ENCODE measurements at regions not wholly inside any gene's neighbourhood (a gene's known extent, or its start where the extent isn't known, plus 50 kb on each side); places are given as distances from the start of the nearest gene placed in this dataset.

DNA sequence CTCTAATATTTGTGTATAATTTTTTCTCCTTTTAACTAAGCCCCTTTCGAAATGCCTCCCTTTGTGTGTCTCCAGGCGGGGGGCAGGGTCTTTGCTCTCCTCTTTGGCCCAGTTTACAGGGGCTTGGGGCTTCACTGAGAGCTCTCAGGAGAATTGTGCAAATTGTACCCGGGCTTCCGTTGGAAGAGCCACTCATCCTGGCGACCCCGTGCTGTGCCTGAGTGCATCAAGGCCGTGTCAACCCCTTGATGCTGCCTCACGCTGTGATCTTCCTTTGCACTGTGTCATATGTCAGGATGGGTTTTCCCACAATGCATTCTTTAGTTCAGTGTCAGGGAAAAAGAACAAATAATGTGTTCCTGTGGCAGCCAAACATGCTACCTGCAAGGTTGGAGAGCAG, 118.0 kb upstream of the POU3F2 start:
- Histone ChIP-seq H3K27me3 (ENCODE audit: control insufficient read depth in 3 of 3, insufficient read depth in 3 of 3, low read length in 3 of 3) (no peaks in the 10 kb centered on the region), H3K4me1 (ENCODE audit: control insufficient read depth in 3 of 3, insufficient read depth in 3 of 3, low read length in 3 of 3) (no peaks in the 10 kb centered on the region), H3K9me3 (ENCODE audit: control insufficient read depth in 3 of 3, low read length in 3 of 3) (no peaks in the 10 kb centered on the region), H3K4me3 (ENCODE audit: low read length in 3 of 3) (no peak overlapping the region), H3K36me3 (ENCODE audit: control insufficient read depth in 3 of 3, insufficient read depth in 3 of 3, low read length in 3 of 3) (no peaks in the 10 kb centered on the region), H3K9ac (ENCODE audit: low read depth in 1 of 3, low read length in 3 of 3) (no peak overlapping the region), H3K27ac (ENCODE audit: low read depth, low read length) (no peak overlapping the region)

DNA sequence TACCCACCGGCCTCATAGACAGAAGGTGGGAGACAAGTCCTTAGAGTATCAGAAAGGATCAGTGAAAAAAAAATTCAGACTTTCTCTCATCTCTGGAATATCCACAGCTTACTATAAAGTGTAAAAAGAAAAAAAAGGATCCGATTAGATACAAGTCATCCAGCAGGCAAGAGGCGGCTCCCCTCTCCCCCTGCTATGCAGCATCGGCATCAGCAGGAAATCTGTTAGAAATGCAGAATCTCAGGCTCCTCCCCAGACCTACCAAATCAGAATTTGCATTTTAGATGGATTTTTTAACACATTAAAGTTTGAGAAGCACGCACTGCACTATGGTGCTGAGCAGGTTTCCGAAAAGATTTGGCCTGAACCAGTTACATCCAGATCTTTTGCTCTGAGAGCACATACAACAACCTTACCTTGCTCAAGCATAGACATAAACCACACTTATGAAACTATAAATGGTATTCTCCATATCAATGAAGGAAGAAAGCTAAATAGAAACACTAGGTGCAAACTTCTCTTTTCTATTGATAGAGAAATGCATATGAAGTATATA, 117.0 kb upstream of the POU3F2 start:
- no peak overlapping the region for H3K4me3 ChIP-seq (ENCODE audit: low read length in 3 of 3)
- no peaks in the 10 kb centered on the region for H3K27me3 ChIP-seq (ENCODE audit: control insufficient read depth in 3 of 3, insufficient read depth in 3 of 3, low read length in 3 of 3)
- no peaks in the 10 kb centered on the region for H3K4me1 ChIP-seq (ENCODE audit: control insufficient read depth in 3 of 3, insufficient read depth in 3 of 3, low read length in 3 of 3)
- H3K27ac ChIP-seq (ENCODE audit: low read depth, low read length), result no peak overlapping the region
- no peak overlapping the region for H3K9ac ChIP-seq (ENCODE audit: low read depth in 1 of 3, low read length in 3 of 3)
- no peaks in the 10 kb centered on the region for H3K9me3 ChIP-seq (ENCODE audit: control insufficient read depth in 3 of 3, low read length in 3 of 3)
- H3K36me3 ChIP-seq (ENCODE audit: control insufficient read depth in 3 of 3, insufficient read depth in 3 of 3, low read length in 3 of 3), result no peaks in the 10 kb centered on the region

- H3K4me1 ChIP-seq (ENCODE audit: control insufficient read depth in 3 of 3, insufficient read depth in 3 of 3, low read length in 3 of 3), result no peaks in the 10 kb centered on the region
- no peak overlapping the region for H3K4me3 ChIP-seq (ENCODE audit: low read length in 3 of 3)
- H3K27me3 ChIP-seq (ENCODE audit: control insufficient read depth in 3 of 3, insufficient read depth in 3 of 3, low read length in 3 of 3), result no peaks in the 10 kb centered on the region
- H3K9me3 ChIP-seq (ENCODE audit: control insufficient read depth in 3 of 3, low read length in 3 of 3), result no peaks in the 10 kb centered on the region
- H3K36me3 ChIP-seq (ENCODE audit: control insufficient read depth in 3 of 3, insufficient read depth in 3 of 3, low read length in 3 of 3), result no peaks in the 10 kb centered on the region
- H3K27ac ChIP-seq (ENCODE audit: low read depth, low read length), result no peak overlapping the region
- no peak overlapping the region for H3K9ac ChIP-seq (ENCODE audit: low read depth in 1 of 3, low read length in 3 of 3)
Observed at GRCh38 chr6:98717988-98718387, 116.4 kb upstream of the POU3F2 start.

DNA sequence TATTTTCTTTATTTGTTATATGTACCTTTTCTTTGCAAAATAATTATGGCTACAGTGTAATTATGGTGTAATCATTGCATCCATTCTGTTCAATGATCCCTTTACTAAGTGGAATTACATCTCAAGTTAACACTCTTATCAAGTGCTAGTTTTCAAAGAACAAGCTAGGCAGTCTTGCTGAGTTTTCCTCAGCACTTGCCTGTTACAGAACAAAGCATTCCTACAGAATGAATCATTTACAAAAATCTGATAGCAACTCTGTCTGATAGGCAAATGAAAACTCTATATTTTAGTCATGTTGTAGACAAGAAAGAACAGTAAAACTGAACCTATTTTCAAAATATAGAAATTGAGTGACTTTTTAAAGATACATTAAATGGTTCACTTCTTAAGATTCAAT, 109.8 kb upstream of the POU3F2 start:
- H3K9me3 ChIP-seq (ENCODE audit: control insufficient read depth in 3 of 3, low read length in 3 of 3), result no peaks in the 10 kb centered on the region
- no peaks in the 10 kb centered on the region for H3K4me1 ChIP-seq (ENCODE audit: control insufficient read depth in 3 of 3, insufficient read depth in 3 of 3, low read length in 3 of 3)
- no peak overlapping the region for H3K4me3 ChIP-seq (ENCODE audit: low read length in 3 of 3)
- H3K27me3 ChIP-seq (ENCODE audit: control insufficient read depth in 3 of 3, insufficient read depth in 3 of 3, low read length in 3 of 3), result no peaks in the 10 kb centered on the region
- no peak overlapping the region for H3K27ac ChIP-seq (ENCODE audit: low read depth, low read length)
- no peak overlapping the region for H3K9ac ChIP-seq (ENCODE audit: low read depth in 1 of 3, low read length in 3 of 3)
- no peaks in the 10 kb centered on the region for H3K36me3 ChIP-seq (ENCODE audit: control insufficient read depth in 3 of 3, insufficient read depth in 3 of 3, low read length in 3 of 3)

DNA sequence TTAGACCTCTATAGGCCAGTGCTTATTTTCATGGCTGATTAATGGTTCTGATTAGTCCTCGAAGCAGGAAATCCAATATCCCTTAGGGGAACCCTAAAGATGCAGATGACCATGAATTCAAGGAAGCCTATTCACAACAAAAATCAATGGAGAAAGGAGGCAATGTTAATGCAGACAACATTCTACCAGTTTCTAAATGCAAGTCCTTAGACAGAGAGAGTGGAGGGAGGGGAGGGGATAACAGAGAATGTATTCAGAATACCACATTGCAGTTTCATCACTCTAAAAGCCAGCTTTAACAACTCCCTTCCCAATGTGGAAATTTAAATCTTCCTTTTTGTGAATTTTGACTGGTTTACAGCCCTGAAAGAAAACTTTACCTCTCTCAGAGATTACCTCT, 87.1 kb upstream of the POU3F2 start:
- Histone ChIP-seq H3K9ac (ENCODE audit: low read depth in 1 of 3, low read length in 3 of 3) (no peak overlapping the region), H3K4me1 (ENCODE audit: control insufficient read depth in 3 of 3, insufficient read depth in 3 of 3, low read length in 3 of 3) (no peaks in the 10 kb centered on the region), H3K4me3 (ENCODE audit: low read length in 3 of 3) (no peak overlapping the region), H3K27me3 (ENCODE audit: control insufficient read depth in 3 of 3, insufficient read depth in 3 of 3, low read length in 3 of 3) (no peaks in the 10 kb centered on the region), H3K36me3 (ENCODE audit: control insufficient read depth in 3 of 3, insufficient read depth in 3 of 3, low read length in 3 of 3) (no peaks in the 10 kb centered on the region), H3K27ac (ENCODE audit: low read depth, low read length) (no peak overlapping the region), H3K9me3 (ENCODE audit: control insufficient read depth in 3 of 3, low read length in 3 of 3) (no peaks in the 10 kb centered on the region)

GRCh38 chr6:98747960-98748359, 86.4 kb upstream of the POU3F2 start:
- Histone ChIP-seq H3K36me3 (ENCODE audit: control insufficient read depth in 3 of 3, insufficient read depth in 3 of 3, low read length in 3 of 3) (no peaks in the 10 kb centered on the region), H3K9ac (ENCODE audit: low read depth in 1 of 3, low read length in 3 of 3) (no peak overlapping the region), H3K27me3 (ENCODE audit: control insufficient read depth in 3 of 3, insufficient read depth in 3 of 3, low read length in 3 of 3) (no peaks in the 10 kb centered on the region), H3K27ac (ENCODE audit: low read depth, low read length) (no peak overlapping the region), H3K9me3 (ENCODE audit: control insufficient read depth in 3 of 3, low read length in 3 of 3) (no peaks in the 10 kb centered on the region), H3K4me3 (ENCODE audit: low read length in 3 of 3) (no peak overlapping the region), H3K4me1 (ENCODE audit: control insufficient read depth in 3 of 3, insufficient read depth in 3 of 3, low read length in 3 of 3) (no peaks in the 10 kb centered on the region)

DNA sequence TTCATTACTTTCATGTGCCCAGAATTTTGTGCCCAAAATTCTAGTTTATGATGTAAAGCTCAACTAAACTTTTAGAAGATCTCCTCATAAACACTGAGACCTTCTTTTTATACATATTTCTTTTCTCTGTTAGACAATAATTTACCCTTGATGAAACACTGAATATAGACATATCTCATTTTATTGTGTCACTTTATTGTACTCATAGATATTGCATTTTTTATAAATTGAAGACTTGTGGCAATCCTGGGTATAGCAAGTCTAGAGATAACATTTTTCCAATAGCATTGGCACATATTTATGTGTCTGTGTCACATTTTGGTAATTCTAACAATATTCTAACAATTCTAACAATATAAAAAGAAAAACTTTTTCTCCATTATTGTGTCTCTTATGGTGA, 74.9 kb upstream of the POU3F2 start:
- Histone ChIP-seq H3K4me3 (ENCODE audit: low read length in 3 of 3) (no peak overlapping the region), H3K4me1 (ENCODE audit: control insufficient read depth in 3 of 3, insufficient read depth in 3 of 3, low read length in 3 of 3) (no peaks in the 10 kb centered on the region), H3K9ac (ENCODE audit: low read depth in 1 of 3, low read length in 3 of 3) (no peak overlapping the region), H3K36me3 (ENCODE audit: control insufficient read depth in 3 of 3, insufficient read depth in 3 of 3, low read length in 3 of 3) (no peaks in the 10 kb centered on the region), H3K27me3 (ENCODE audit: control insufficient read depth in 3 of 3, insufficient read depth in 3 of 3, low read length in 3 of 3) (no peaks in the 10 kb centered on the region), H3K9me3 (ENCODE audit: control insufficient read depth in 3 of 3, low read length in 3 of 3) (peaks cover 0 to 2% (median 0%) of the 10 kb centered on the region in 3 donors), H3K27ac (ENCODE audit: low read depth, low read length) (no peak overlapping the region)

GRCh38 chr6:98764373-98764911, 69.9 kb upstream of the POU3F2 start:
- Histone ChIP-seq H3K27ac (ENCODE audit: low read depth, low read length) (no peak overlapping the region), H3K36me3 (ENCODE audit: control insufficient read depth in 3 of 3, insufficient read depth in 3 of 3, low read length in 3 of 3) (no peaks in the 10 kb centered on the region), H3K27me3 (ENCODE audit: control insufficient read depth in 3 of 3, insufficient read depth in 3 of 3, low read length in 3 of 3) (no peaks in the 10 kb centered on the region), H3K9me3 (ENCODE audit: control insufficient read depth in 3 of 3, low read length in 3 of 3) (peaks cover 0 to 2% (median 0%) of the 10 kb centered on the region in 3 donors), H3K9ac (ENCODE audit: low read depth in 1 of 3, low read length in 3 of 3) (no peak overlapping the region), H3K4me1 (ENCODE audit: control insufficient read depth in 3 of 3, insufficient read depth in 3 of 3, low read length in 3 of 3) (no peaks in the 10 kb centered on the region), H3K4me3 (ENCODE audit: low read length in 3 of 3) (peak overlapping the region in 2 of 3 donors; percentile 11 to 46)

GRCh38 chr6:98769546-98769945, 64.8 kb upstream of the POU3F2 start:
- no peaks in the 10 kb centered on the region for H3K27me3 ChIP-seq (ENCODE audit: control insufficient read depth in 3 of 3, insufficient read depth in 3 of 3, low read length in 3 of 3)

DNA sequence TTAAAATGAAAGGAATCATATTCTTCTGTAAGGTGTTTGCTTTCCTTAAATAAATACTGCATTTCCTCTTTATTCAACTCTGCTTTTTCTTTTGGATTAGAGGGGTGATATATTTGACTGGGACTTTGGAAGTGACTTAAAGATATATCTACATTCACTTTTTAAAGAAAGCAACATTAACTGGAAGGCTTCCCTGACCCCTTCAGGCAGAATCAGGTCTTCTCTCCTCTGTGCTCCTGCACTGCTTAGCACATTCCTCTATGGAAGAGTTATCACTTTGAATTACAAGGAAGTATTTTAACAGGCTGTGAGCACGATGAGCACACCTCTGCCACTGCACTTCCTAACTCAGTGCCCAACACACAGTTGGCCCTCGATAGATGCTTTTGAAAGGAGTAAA, 59.2 kb upstream of the POU3F2 start:
- Histone ChIP-seq H3K4me3 (ENCODE audit: low read length in 3 of 3) (no peak overlapping the region), H3K9me3 (ENCODE audit: control insufficient read depth in 3 of 3, low read length in 3 of 3) (no peaks in the 10 kb centered on the region), H3K27ac (ENCODE audit: low read depth, low read length) (no peak overlapping the region), H3K36me3 (ENCODE audit: control insufficient read depth in 3 of 3, insufficient read depth in 3 of 3, low read length in 3 of 3) (no peaks in the 10 kb centered on the region), H3K9ac (ENCODE audit: low read depth in 1 of 3, low read length in 3 of 3) (no peak overlapping the region), H3K27me3 (ENCODE audit: control insufficient read depth in 3 of 3, insufficient read depth in 3 of 3, low read length in 3 of 3) (no peaks in the 10 kb centered on the region), H3K4me1 (ENCODE audit: control insufficient read depth in 3 of 3, insufficient read depth in 3 of 3, low read length in 3 of 3) (no peaks in the 10 kb centered on the region)

More at GRCh38 chr6:98769546-98769945, 64.8 kb upstream of the POU3F2 start:
- Histone ChIP-seq H3K4me3 (ENCODE audit: low read length in 3 of 3) (no peak overlapping the region), H3K27ac (ENCODE audit: low read depth, low read length) (no peak overlapping the region), H3K36me3 (ENCODE audit: control insufficient read depth in 3 of 3, insufficient read depth in 3 of 3, low read length in 3 of 3) (no peaks in the 10 kb centered on the region), H3K9me3 (ENCODE audit: control insufficient read depth in 3 of 3, low read length in 3 of 3) (no peaks in the 10 kb centered on the region), H3K4me1 (ENCODE audit: control insufficient read depth in 3 of 3, insufficient read depth in 3 of 3, low read length in 3 of 3) (no peaks in the 10 kb centered on the region), H3K9ac (ENCODE audit: low read depth in 1 of 3, low read length in 3 of 3) (no peak overlapping the region)

All from skeletal muscle tissue (tissue), 3 donors.